ENCODE measurements at regions not wholly inside any gene's neighbourhood (a gene's known extent, or its start where the extent isn't known, plus 50 kb on each side); places are given as distances from the start of the nearest gene placed in this dataset.

DNA sequence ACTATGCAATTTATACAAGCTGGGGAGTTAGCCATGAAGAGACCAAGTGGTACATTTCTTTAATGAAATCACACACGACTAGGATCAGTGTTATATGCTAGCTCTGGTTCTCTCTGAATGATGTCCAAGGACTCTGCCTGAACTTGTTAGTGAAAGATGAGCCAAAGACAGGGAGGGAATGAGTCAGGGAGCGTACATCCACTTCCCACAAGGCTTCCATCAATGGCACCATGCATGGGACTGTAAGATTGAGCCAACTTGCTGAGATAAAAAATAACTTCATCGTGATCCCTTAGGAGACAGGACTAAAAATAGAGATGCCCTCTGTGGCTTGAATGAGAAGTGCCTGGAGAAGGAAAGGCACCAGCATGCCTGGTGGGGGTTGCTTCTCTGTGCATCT lies 629.7 kb downstream of the ACTR3B start:
- no peak for DNase-seq
- Histone ChIP-seq H3K4me1 (peaks cover 0 to 4% (median 0%) of the 10 kb centered on the region in 4 donors), H3K9me3 (peaks cover 0 to 33% (median 15%) of the 10 kb centered on the region in 4 donors), H3K4me3 (no peak overlapping the region), H3K27ac (no peak overlapping the region), H3K27me3 (no peaks in the 10 kb centered on the region), H3K36me3 (no peaks in the 10 kb centered on the region)
- TF ChIP-seq POLR2AphosphoS5 (IDR thresholded peaks at IDR 0.05), result no peak
- TF ChIP-seq EP300 (IDR thresholded peaks at IDR 0.05), result no peak
- TF ChIP-seq, protein P1, sequence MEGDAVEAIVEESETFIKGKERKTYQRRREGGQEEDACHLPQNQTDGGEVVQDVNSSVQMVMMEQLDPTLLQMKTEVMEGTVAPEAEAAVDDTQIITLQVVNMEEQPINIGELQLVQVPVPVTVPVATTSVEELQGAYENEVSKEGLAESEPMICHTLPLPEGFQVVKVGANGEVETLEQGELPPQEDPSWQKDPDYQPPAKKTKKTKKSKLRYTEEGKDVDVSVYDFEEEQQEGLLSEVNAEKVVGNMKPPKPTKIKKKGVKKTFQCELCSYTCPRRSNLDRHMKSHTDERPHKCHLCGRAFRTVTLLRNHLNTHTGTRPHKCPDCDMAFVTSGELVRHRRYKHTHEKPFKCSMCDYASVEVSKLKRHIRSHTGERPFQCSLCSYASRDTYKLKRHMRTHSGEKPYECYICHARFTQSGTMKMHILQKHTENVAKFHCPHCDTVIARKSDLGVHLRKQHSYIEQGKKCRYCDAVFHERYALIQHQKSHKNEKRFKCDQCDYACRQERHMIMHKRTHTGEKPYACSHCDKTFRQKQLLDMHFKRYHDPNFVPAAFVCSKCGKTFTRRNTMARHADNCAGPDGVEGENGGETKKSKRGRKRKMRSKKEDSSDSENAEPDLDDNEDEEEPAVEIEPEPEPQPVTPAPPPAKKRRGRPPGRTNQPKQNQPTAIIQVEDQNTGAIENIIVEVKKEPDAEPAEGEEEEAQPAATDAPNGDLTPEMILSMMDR (IDR thresholded peaks at IDR 0.05), result no peak
- no peak for TF ChIP-seq POLR2A (IDR thresholded peaks at IDR 0.05)
- intact Hi-C loops (cut with DNase I; ENCODE audit: low total_unique reads), result no loop called here
- WGBS, 5 donors, result 55 to 80% (median 74%) methylated on average over 3 of the region's 3 CpGs

DNA sequence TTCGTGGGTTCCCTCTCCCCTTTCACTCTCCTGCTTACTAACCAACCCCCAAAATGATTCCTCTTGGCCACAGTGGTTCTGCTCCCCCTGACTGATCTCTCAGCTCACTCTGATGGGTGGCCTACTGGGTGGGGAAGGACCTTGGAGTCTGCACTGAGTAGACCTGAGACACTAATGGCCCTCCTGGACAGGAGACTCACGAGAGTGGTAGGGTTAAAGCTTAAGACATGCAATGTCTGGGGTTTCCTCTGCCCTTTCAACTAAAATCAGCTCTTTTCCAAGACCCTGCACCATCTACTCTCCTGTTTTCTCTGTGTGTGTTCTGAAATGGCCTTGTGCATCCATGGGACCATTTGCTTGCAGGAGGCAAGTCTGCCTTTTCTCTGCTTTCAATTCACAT lies 631.4 kb downstream of the ACTR3B start:
- Histone ChIP-seq H3K9me3 (peaks cover 0 to 33% (median 15%) of the 10 kb centered on the region in 4 donors), H3K27me3 (no peaks in the 10 kb centered on the region), H3K4me1 (no peaks in the 10 kb centered on the region), H3K4me3 (no peak overlapping the region), H3K36me3 (no peaks in the 10 kb centered on the region), H3K27ac (no peak overlapping the region)
- WGBS, 5 donors, result 31 to 54% (median 42%) methylated on average over 2 of the region's 2 CpGs
- no peak for DNase-seq
- intact Hi-C loops (cut with DNase I; ENCODE audit: low total_unique reads), result no loop called here
- TF ChIP-seq POLR2A (IDR thresholded peaks at IDR 0.05) (no peak), EP300 (IDR thresholded peaks at IDR 0.05) (no peak), POLR2AphosphoS5 (IDR thresholded peaks at IDR 0.05) (no peak)
- TF ChIP-seq, protein P1 (IDR thresholded peaks at IDR 0.05), result no peak

DNA sequence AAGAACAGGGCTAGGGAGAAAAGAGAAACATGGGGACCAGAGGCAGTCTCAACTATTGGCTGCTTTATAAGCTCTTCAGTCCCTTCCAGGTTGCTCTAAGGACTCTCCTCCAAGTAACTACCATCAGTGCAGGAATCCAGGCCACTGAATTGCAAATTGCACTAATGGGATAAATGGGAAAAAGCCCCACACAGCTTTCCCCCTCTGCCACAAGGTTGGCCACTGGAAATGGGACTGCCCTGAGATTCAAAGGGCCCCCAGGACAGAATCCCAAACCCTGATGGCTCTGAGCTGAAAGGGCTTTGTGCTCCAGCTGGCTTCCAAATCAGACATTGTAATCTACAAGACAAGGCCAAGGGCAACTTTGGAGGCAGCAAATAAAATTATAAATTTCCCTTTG lies 633.2 kb downstream of the ACTR3B start:
- Histone ChIP-seq H3K9me3 (peaks cover 0 to 33% (median 15%) of the 10 kb centered on the region in 4 donors), H3K36me3 (no peaks in the 10 kb centered on the region), H3K4me3 (no peak overlapping the region), H3K27me3 (no peaks in the 10 kb centered on the region), H3K4me1 (no peaks in the 10 kb centered on the region), H3K27ac (no peak overlapping the region)
- DNase-seq, result no peak
- TF ChIP-seq POLR2AphosphoS5 (IDR thresholded peaks at IDR 0.05), result no peak
- no peak for TF ChIP-seq POLR2A (IDR thresholded peaks at IDR 0.05)
- no peak for TF ChIP-seq EP300 (IDR thresholded peaks at IDR 0.05)
- TF ChIP-seq, protein P1 (IDR thresholded peaks at IDR 0.05), result no peak
- intact Hi-C loops (cut with DNase I; ENCODE audit: low total_unique reads), result no loop called here

DNA sequence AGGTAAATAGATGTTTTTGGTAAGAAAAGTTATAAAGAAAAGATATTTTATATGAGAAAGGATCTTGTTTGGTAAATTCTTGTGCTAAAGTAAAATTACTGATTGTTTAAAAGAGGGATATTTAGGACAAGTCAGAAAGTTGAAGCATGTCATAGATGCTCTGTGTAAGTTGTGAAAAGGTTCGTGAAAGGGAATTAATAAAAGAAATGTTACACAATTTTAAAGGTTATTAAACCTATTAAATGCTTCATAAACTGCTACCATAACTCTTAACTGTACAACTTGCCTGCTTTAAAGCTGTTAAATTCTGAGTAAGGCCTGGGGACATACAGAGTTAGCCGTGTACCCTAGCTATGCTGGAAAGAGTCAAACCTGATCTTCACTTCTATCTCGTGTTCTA lies 634.1 kb downstream of the ACTR3B start:
- Histone ChIP-seq H3K27me3 (no peaks in the 10 kb centered on the region), H3K36me3 (no peaks in the 10 kb centered on the region), H3K9me3 (peaks cover 0 to 33% (median 15%) of the 10 kb centered on the region in 4 donors), H3K27ac (no peak overlapping the region), H3K4me1 (no peaks in the 10 kb centered on the region), H3K4me3 (no peak overlapping the region)
- intact Hi-C loops (cut with DNase I; ENCODE audit: low total_unique reads), result no loop called here
- TF ChIP-seq, protein P1 (IDR thresholded peaks at IDR 0.05), result no peak
- TF ChIP-seq EP300 (IDR thresholded peaks at IDR 0.05), result no peak
- TF ChIP-seq POLR2A (IDR thresholded peaks at IDR 0.05), result no peak
- no peak for TF ChIP-seq POLR2AphosphoS5 (IDR thresholded peaks at IDR 0.05)
- 87 to 94% (median 89%) methylated on average over 3 of the region's 3 CpGs for WGBS, 5 donors
- no peak for DNase-seq
